ENCODE measurements at regions not wholly inside any gene's neighbourhood (a gene's known extent, or its start where the extent isn't known, plus 50 kb on each side); places are given as distances from the start of the nearest gene placed in this dataset.
A peak's percentile ranks its signal among the peaks of the same experiment; 100 is the strongest.

GRCh38 chr12:91811481-91812287, 334.0 kb downstream of the BTG1 start:
- peak; percentile 85 for DNase-seq
- Histone ChIP-seq H3K4me1 (peaks cover 0 to 16% (median 8%) of the 10 kb centered on the region in 6 donors), H3K27me3 (replicated peaks in 1 of 7) (no peaks in the 10 kb centered on the region), H3K36me3 (no peaks in the 10 kb centered on the region), H3K9me3 (peaks cover 0 to 39% (median 25%) of the 10 kb centered on the region in 8 donors), H3K4me3 (no peak overlapping the region), H3K27ac (peak overlapping the region in 4 of 8 donors; percentile 4 to 38 (median 35))
- WGBS, 5 donors, result 44 to 53% (median 48%) methylated on average over 5 of the region's 5 CpGs
- intact Hi-C loops (cut with DNase I; ENCODE audit: low total_unique reads), result loop anchor here (10.0 kb wide), 1 partner anchor 763 kb away; no protein-coding TSS in a partner anchor
- TF ChIP-seq POLR2AphosphoS5 (IDR thresholded peaks at IDR 0.05) (peak in 1 of 3 donors; percentile 54), POLR2A (IDR thresholded peaks at IDR 0.05) (no peak), CTCF (IDR thresholded peaks at IDR 0.05 in 8 of 11, conservative IDR thresholded peaks at IDR 0.05 in 3 of 11) (peak; percentile 54 to 90 (median 82))

GRCh38 chr12:91810531-91811451, 334.9 kb downstream of the BTG1 start:
- 77 to 95% (median 88%) methylated on average over 3 of the region's 3 CpGs for WGBS, 5 donors
- H3K9me3 ChIP-seq, result peaks cover 4 to 48% (median 34%) of the 10 kb centered on the region in 8 donors
- intact Hi-C loops (cut with DNase I; ENCODE audit: low total_unique reads), result loop anchor here (10.0 kb wide), 1 partner anchor 764 kb away; no protein-coding TSS in a partner anchor
- no peaks in the 10 kb centered on the region for H3K27me3 ChIP-seq (replicated peaks in 1 of 7)
- H3K4me3 ChIP-seq, result no peak overlapping the region
- no peak for DNase-seq
- TF ChIP-seq POLR2A (IDR thresholded peaks at IDR 0.05), result no peak
- no peak for TF ChIP-seq CTCF (IDR thresholded peaks at IDR 0.05 in 8 of 11, conservative IDR thresholded peaks at IDR 0.05 in 3 of 11)
- no peak for TF ChIP-seq POLR2AphosphoS5 (IDR thresholded peaks at IDR 0.05)
- peaks cover 0 to 16% (median 8%) of the 10 kb centered on the region in 6 donors for H3K4me1 ChIP-seq
- H3K36me3 ChIP-seq, result no peaks in the 10 kb centered on the region
- H3K27ac ChIP-seq, result peak overlapping the region in 2 of 8 donors; percentile 4 to 38

GRCh38 chr12:91810077-91810476, 335.6 kb downstream of the BTG1 start:
- 74 to 91% (median 86%) methylated on average over 1 of the region's 1 CpG for WGBS, 5 donors
- peaks cover 0 to 16% (median 8%) of the 10 kb centered on the region in 6 donors for H3K4me1 ChIP-seq
- intact Hi-C loops (cut with DNase I; ENCODE audit: low total_unique reads), result loop anchor here (10.0 kb wide), 1 partner anchor 765 kb away; no protein-coding TSS in a partner anchor
- H3K27me3 ChIP-seq (replicated peaks in 1 of 7), result no peaks in the 10 kb centered on the region
- no peaks in the 10 kb centered on the region for H3K36me3 ChIP-seq
- no peak for DNase-seq
- H3K9me3 ChIP-seq, result peaks cover 7 to 55% (median 40%) of the 10 kb centered on the region in 8 donors
- H3K4me3 ChIP-seq, result no peak overlapping the region
- no peak for TF ChIP-seq CTCF (IDR thresholded peaks at IDR 0.05 in 8 of 11, conservative IDR thresholded peaks at IDR 0.05 in 3 of 11)
- no peak for TF ChIP-seq POLR2A (IDR thresholded peaks at IDR 0.05)
- TF ChIP-seq POLR2AphosphoS5 (IDR thresholded peaks at IDR 0.05), result no peak
- no peak overlapping the region for H3K27ac ChIP-seq
